ENCODE measurements at regions not wholly inside any gene's neighbourhood (a gene's known extent, or its start where the extent isn't known, plus 50 kb on each side); places are given as distances from the start of the nearest gene placed in this dataset.
"Not testable (repeated sequence)": the region's sequence is repeated elsewhere in the genome, so short reads cannot be mapped to it uniquely, and the experiment has no call there.

GRCh38 chr5:100379254-100379858 lies 155.8 kb upstream of the FAM174A start:
- DNase-seq: not testable (repeated sequence)

GRCh38 chr5:100364757-100365478 lies 170.3 kb upstream of the FAM174A start:
- not testable (repeated sequence) for DNase-seq

- DNase-seq: not testable (repeated sequence)
Measured at GRCh38 chr5:100364343-100364742, 170.8 kb upstream of the FAM174A start.

GRCh38 chr5:100359998-100360397 lies 175.2 kb upstream of the FAM174A start:
- not testable (repeated sequence) for DNase-seq

GRCh38 chr5:100346269-100346668 lies 188.9 kb upstream of the FAM174A start:
- not testable (repeated sequence) for DNase-seq

- DNase-seq: not testable (repeated sequence)
Measured at GRCh38 chr5:100341485-100341884, 193.7 kb upstream of the FAM174A start.

GRCh38 chr5:100322483-100322882 lies 212.7 kb upstream of the FAM174A start:
- no peak for DNase-seq

- no peak for DNase-seq
Measured at GRCh38 chr5:100319885-100320284, 215.3 kb upstream of the FAM174A start.

GRCh38 chr5:100313657-100314056 lies 221.5 kb upstream of the FAM174A start:
- no peak for DNase-seq

- no peak for DNase-seq
Measured at GRCh38 chr5:100311806-100312205, 223.4 kb upstream of the FAM174A start.

- DNase-seq: no peak
Measured at GRCh38 chr5:100306000-100306399, 229.2 kb upstream of the FAM174A start.

GRCh38 chr5:100303216-100303615 lies 232.0 kb upstream of the FAM174A start:
- no peak for DNase-seq

- no peak for DNase-seq
Measured at GRCh38 chr5:100299261-100299660, 235.9 kb upstream of the FAM174A start.

GRCh38 chr5:100276071-100276470 lies 259.1 kb upstream of the FAM174A start:
- DNase-seq: no peak

- no peak for DNase-seq
Measured at GRCh38 chr5:100275631-100276030, 259.5 kb upstream of the FAM174A start.

- DNase-seq: no peak
Measured at GRCh38 chr5:100273846-100274580, 261.2 kb upstream of the FAM174A start.

- no peak for DNase-seq
Measured at GRCh38 chr5:100270023-100270771, 265.0 kb upstream of the FAM174A start.

- DNase-seq: no peak
Measured at GRCh38 chr5:100260968-100261367, 274.2 kb upstream of the FAM174A start.

- no peak for DNase-seq
Measured at GRCh38 chr5:100252944-100253343, 282.2 kb upstream of the FAM174A start.

- no peak for DNase-seq
Measured at GRCh38 chr5:100252037-100252436, 283.1 kb upstream of the FAM174A start.

- no peak for DNase-seq
Measured at GRCh38 chr5:100249884-100250269, 285.3 kb upstream of the FAM174A start.

GRCh38 chr5:100249211-100249883 lies 285.8 kb upstream of the FAM174A start:
- DNase-seq: no peak

- DNase-seq: peak; percentile 22
Measured at GRCh38 chr5:100232736-100233135, 302.4 kb upstream of the FAM174A start.

All from NCI-H2227 treated with DMSO at 0.1 percent for 48 hours (cell line).